Myocyte (in vitro differentiated cells): ENCODE measurements at regions not wholly inside any gene's neighbourhood (a gene's known extent, or its start where the extent isn't known, plus 50 kb on each side); places are given as distances from the start of the nearest gene placed in this dataset.

Experiments used
- DNase-seq: peaks from one replicate; pipeline ENCODE4 v3.0.0-alpha.2; 2012; ENCODE audit warnings: low read depth

DNA sequence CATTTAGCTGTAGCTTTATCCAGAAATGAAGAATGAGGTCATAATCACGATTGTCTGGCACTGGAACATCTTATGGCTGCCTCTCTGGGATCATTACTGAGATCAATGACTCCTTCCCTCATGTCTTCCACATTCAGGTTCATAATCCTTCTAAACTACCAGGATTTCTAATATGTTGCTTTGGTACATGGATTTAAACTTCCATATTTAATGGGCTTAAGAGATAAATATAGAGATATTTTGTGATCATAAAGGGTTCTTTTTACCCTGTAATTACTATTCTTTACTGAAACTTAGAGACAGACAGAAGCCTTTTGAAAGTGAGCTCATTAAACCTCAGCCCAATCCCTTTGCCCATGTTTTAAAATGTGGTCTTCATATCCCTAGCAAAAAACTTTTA, 575.4 kb upstream of the ALCAM start:
- DNase-seq: no peak

DNA sequence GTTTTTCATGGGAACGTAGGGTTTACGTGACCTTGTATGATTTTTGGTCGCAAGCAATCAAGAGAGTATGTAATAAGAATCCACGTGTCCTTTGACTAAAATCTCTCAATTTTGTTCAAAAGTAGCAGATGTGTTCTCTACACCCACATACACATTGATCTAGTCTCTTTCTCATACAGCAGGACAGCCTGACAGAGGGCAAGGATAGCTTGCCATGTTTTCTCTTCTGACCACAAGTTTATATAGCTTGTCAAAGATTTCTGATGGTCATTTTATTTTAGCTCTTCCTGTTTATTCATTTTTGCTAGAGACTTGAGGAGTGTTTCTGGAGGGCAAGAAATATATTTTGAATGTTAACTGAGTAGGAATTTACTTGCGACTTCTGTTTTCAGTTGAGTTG, 570.2 kb upstream of the ALCAM start:
- DNase-seq: no peak

DNA sequence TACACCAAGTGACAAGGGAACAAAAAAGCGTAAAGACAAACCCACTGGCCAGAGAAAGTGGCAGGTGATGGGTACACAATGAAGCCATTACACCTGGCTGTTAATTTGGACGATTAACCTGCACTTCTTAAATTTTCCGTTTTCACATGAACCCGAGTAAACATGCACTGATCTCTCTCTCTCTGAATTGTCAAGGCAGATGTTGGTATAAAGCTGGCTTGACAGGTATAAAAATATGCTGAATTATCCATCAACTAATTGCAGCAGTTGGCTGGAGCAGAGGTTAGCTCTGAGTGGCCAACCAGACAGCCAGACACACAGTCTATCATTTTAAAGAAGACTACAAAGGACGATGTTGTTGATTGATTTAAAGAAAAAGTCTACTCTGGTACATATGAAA, 561.7 kb upstream of the ALCAM start:
- no peak for DNase-seq

DNA sequence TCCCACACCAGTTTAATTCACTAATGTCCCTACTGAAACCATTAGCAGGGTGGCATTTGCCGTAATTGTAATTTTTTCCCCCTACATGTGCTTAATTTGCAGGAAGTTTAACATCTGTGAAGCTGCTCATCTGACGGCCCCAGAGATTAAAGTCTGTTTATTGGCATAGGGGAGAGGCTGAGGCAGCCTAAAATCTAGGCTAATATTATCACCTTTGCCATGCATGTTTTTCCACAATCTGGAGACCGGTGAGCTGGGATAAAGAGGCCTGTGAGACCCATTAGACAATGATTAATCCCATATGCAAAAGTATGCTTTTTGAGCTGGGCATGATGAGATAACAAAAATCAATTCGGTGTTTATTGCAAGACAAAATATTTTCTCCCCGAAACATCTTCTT, 561.2 kb upstream of the ALCAM start:
- no peak for DNase-seq

DNA sequence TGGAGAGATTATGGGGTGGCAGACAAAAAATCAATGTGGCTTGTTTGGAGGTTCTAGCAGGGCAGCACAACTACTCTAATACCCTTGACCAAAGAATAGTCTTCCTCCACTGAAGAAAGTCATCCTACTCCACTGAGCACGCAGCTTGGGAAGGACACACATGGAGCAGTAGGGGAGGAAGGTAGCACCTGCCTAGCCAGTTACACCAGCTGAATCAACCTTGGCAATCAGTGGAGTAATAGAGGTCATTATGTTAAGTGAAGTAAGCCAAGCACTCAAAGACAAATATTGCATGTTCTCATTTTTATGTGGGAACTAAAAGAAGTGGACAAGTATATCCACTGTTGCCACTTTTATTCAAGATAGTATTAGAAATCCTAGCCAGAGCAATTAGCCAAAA, 555.8 kb upstream of the ALCAM start:
- DNase-seq: no peak

DNA sequence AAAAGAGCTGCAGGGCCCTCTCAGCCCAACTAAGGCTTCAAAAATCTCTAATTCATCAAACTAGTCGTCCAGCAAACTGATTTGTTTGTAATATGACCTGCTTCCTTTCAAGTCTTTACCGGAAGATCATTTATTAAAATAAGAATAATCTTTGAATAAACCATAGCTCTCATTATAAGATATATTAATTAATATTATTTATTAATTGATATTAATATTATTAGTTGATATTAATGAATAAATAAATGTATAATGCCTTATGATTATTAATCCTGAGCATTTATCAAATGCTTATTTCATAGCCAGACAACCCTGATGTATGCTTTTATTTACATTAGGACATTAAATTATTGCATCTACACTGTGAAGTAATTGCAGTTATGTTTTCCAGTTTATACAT, 550.7 kb upstream of the ALCAM start:
- no peak for DNase-seq

DNA sequence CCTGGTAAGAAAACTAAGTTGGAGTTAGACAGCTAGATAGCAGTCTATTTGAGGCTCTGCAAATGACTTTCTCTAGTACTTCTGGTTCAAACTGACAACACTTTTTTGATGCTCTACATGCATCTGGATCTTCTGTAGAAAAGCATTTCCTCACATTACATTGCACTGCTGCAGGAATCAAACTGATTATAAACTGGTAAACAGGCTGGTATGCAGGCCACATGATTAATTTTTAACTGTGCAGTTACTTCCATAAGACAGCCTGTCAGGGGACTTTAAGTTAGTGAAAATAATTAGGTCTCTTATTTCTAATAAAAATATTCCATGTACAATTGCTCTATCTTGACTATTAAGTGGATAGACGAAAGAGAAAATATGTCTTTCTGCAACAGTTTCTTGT, 550.0 kb upstream of the ALCAM start:
- DNase-seq: no peak

DNA sequence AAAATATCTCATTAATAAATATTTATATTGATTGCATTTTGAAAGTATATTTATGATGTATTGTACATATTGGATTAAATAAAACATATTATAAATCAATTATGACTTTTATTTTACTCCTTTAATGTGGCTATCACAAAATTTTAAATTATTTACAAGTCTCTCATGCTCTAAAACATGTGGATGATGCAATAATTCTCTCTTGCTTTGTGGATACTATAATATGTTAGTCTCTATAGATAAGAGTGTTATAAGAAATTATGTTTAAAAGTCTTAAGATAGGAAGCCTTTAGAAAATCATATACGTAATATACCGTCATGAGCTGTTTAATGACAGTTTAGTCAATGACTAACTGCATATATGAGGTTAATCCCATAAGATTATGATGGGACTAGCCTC, 547.4 kb upstream of the ALCAM start:
- no peak for DNase-seq

DNA sequence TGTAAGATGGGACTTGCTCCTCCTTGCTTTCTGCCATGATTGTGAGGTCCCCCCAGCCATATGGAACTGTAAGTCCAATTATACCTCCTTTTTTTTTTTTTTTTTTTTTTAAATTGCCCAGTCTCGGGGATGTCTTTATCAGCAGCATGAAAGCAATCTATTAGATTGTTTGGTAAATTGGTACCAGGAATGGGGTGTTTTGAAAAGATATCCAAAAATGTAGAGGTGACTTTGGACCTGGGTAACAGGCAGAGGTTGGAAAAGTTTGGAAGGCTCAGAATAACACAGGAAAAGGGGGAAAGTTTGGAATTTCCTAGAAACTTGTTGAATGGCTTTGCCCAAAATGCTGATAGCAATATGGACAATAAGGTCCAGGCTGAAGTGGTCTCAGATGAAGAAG, 545.8 kb upstream of the ALCAM start:
- DNase-seq: no peak

DNA sequence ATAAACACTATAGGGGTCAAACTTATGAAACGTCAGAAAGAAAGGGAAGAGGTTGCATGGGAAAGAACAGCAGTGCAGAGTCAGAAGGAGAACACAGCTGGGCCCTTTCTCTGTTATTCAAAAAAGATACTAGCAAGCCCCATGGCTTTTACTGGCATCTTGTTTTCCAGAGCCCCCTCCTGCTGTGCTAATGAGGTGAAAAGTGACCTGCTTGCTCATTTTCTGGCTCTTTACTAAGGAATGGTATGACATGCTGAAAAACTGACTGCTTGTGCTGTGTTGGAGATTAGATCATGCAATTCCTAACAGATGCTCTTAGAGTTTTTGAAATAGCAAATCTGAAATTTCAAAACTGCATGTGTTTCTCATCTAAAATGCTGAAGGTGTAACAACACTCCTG, 541.6 kb upstream of the ALCAM start:
- DNase-seq: no peak

DNA sequence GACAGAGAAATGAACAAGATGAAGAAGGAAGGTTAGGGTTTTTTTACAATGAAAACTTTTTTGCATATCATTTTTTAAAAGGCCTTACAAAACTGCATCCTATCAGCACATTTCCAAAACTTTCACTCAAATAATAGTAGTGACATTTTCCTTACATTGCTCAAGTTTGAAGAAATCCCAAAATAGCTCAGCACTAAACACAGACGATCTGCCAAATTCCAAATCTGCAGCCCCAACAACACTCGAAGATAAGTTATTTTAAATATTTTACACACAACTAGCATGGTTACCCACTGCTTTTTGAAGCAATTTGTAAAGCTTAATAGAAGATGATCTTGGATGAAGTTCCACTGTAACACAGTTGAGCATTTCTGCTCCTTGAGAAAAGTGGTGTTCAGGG, 535.6 kb upstream of the ALCAM start:
- DNase-seq: no peak

DNA sequence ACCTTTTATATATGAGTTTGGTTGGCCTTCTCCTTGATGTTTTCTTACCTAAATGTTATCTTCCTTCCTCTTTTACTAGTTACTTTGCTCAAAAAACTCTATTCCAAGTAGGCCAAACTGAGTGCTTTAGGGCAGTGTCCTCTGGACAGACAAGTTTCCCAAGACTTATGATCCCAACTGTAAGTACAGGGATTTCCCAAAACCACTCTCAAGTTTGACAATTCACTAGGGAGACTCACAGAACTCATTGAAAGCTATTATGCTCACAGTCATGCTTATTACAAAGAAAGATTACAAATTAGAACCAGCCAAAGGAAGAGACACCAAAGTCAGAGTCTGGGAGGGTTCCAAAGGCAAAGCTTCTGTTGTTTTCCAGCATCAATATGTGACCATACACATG, 534.2 kb upstream of the ALCAM start:
- no peak for DNase-seq

DNA sequence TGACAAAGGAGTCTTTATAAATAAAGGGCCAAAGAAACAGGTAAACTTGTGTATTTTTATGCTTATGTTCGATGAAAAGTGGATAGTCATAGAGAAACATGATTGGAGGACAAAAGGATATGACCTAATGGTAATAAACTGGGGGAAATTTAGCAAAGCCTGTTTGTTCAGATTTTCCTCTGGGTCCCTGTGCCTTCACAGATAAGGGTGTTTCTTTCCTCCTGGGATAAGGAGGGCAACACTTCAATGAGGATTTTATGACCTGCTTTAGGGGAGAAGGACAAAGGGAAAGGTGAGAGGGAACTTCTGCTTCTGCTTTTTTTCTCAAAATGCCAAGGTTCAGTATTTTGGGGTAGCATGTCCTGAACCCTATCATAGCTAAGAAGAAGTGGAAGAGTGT, 531.3 kb upstream of the ALCAM start:
- DNase-seq: no peak

DNA sequence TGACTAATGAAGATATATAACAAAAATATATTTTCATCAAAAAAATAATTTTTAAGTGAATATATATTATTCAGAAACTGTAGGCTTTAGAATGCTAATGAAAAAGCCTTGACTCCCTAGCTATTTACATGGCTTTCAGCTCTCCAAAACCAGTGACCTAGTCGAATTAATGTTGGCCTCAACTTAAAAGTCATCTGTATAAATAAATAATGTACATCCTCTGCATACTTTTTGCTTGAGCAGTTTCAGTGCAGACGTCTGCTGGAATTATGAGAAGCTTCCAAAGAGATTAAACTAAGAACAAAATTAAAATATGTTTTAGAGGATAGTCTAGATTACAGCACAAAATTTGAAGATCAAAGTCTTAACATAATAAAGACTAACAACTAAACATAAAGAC, 520.4 kb upstream of the ALCAM start:
- no peak for DNase-seq

DNA sequence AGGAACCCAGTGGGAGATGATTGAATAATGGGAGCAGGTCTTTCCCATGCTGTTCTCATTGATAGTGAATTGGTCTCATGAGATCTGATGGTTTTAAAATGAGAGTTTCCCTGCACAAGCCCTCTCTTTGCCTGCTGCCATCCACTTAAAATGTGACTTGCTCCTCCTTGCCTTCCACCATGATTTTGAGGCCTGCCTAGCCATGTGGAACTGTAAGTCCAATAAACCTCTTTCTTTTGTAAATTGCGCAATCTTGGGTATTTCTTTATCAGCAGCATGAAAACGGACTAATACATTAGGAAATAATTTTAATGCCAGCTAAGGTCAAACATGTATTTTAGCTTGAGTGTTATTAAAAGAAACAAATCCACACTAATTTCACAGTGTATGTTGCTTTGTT, 517.6 kb upstream of the ALCAM start:
- DNase-seq: no peak

DNA sequence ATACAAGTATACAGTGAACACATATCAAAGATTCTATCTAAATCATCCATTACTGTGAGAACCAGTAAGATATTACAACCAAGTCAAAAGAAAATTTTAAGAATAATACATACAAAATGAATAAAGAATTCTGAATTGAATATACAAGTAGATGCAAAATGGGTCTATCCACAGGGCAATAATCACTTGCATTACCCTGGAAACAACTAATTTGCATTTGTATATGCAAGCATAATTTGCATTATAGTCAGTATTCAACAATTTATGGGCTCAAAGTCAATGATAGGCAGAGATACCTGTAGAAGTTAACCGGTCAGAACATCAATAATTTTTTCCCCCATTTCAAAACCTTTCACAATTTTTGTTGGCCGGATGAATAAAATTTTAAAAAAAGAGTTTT, 512.2 kb upstream of the ALCAM start:
- DNase-seq: no peak

DNA sequence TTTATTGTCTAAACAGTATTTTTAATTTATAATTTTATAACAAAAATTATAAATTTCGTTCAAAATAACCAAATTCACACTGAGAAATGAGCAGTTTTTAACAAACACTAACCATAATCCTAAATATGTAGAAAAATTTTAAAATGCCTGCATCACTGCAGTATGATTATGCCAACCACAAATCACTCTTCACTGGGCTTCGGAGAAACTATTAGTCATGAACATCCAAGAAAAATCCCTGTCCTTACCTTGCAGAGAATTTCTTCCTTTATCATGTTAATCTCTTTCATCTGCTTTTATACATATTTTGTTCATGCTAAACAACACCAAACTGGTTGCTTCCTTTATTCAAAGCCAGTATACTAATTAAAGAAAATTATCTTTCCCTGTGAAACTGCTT, 511.0 kb upstream of the ALCAM start:
- DNase-seq: no peak

DNA sequence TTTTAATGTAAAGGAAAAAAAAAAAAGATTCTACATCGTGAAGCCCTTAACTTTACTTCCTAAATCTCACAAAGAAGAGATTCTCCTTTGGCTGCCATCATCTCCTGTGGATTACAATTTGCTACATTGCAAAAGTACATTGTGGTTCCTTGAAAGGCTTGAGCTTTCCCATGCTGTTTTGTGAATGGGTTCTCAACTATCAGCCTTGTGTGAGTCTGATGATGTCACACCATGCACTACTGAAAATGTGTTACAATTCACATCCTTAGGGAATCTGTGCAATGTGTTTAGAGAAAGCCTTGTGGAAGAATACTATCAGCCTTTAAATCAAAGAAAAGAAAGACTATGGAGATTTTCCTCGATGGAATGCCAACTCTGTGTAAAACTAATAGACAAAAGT, 510.0 kb upstream of the ALCAM start:
- DNase-seq: no peak

DNA sequence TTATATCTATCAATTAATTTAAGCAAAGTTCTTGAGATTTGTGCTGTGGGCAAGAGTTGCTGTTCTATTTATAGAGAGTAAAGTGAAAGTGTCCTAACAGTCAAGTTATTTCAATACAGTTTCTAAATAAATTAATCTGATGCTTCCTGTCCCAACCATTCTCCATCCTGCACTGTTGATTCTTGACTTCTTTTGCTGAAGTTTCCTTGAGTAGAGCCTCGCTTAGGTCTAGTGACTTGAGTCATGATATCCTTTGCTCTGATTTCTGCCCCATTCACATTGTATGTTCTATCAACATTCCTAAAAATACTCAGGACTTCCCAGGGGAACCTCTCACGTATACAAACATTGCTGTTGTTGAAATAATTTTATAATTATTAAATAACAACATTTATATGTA, 498.4 kb upstream of the ALCAM start:
- no peak for DNase-seq

DNA sequence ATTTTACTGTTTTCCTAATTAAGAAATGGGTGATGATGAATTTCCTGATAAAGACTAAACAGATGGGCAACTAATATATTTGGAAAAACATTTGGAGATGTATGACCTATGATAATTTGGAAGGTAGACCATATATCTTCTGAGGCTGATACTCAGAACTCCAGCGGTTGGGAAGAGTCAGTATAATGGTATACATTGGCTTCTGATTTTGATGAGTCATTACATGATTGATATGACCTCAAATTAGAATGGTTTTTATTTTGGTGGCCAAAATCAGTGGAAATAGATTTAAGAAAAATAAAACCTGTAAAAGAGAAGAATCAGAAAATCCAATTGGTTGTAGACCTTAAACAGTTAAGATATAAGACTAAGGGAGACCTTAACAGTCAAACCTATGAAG, 496.4 kb upstream of the ALCAM start:
- DNase-seq: no peak

DNA sequence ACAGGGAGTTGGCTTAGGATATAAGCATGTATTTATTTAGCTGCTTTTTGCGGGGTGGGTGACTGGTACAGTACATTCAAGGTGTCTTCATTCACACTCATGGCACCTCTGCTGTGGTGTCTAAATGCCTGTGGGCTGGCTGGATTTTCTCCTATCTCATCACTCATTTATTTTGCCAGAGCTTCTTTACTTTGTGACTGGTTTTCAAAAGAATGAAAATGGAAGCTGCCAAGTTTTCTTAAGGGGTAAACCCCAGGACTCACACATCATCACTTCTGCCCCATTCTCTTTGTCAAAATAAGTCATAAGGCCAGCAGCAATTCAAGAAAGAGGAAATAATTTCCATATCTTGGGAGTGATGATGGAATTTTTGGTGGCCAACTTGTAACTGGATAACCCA, 493.4 kb upstream of the ALCAM start:
- DNase-seq: no peak

DNA sequence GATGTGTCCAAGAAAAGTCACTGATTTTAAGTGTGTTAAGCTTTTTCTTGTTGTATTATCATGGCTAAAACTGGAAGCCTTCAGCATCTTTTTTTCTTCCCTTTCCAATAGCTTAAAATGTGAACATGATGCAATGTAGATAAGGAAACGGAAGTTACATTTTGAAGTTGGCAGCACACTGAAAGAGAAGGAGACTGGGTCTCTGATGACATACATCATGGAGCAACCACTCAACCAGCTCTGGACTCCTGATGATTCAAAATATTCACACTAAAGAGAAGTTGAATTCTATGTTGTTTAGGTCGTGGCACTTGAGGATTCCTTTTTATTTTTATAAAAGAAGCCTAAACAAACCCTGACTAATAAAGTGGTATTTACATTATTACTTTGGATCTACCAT, 488.3 kb upstream of the ALCAM start:
- no peak for DNase-seq

DNA sequence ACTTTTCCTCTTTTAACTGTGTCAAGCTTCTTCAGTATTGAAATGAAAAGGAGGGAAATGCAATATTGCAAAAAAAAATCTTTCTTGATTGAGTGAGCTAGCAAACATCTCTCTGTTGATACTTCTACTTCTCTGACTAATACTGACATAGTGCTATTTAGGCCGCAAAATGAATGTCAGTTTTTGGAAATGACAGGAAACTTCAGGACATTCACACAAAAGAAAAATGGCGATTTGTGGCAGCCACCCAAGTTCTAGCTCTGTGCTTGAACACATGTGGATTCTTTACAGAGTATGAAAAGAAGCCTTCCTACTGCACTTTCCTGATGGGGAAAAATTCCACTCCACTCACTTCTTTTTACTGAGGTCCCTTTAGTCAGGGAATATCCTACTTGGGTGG, 486.8 kb upstream of the ALCAM start:
- no peak for DNase-seq

DNA sequence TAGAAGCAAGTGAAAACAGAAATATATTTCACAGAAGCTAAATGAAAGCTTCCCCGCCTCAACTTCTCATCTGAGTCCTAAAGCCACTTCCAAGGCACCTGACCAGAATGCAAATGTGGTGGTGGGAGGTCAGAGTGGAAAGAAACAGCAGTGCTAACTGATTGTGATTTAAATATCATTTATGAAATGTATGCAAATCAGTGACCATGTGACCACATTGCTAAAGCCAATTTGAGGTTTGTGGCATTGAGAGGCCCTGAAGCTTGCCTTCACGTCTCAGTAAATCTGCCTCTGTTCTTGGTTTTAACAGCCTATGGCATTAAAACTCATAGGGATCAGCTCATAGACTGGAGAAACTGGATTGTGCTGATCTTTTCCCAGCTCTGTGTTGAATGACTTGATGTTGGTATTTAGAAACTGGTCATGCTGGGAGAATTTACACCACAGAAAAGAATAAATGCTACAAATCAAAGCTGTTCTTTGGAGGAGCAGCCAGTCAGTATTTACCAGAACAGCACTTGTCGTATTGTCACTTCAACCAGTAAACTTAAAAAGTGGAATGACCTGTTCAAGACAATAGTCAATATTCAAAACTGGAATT, 481.4 kb upstream of the ALCAM start:
- DNase-seq: peak; percentile 16
